ENCODE measurements at regions not wholly inside any gene's neighbourhood (a gene's known extent, or its start where the extent isn't known, plus 50 kb on each side); places are given as distances from the start of the nearest gene placed in this dataset.

DNA sequence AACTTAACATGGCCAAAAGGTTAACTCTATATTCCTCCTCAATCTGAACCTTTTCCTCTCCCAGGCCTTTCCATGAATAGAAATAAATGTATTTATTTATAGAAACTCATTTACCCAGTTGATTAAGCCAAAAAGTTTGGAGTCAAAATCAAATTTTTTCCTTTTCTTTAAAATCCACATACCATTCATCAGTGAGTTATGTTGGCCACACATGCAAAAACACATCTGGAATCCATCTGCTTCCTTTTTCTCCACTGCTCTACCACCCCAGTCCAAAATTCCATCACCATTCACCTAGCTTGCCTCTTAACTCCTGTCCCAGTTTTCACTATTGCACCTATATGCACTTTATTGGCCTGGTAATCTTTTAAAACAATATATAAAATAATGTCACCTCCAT is 62.4 kb upstream of the TMEM200A start:
- Histone ChIP-seq H3K4me1 (no peaks in the 10 kb centered on the region), H3K27ac (no peak overlapping the region), H3K4me3 (no peak overlapping the region), H3K9me3 (no peaks in the 10 kb centered on the region), H3K36me3 (no peaks in the 10 kb centered on the region), H3K27me3 (no peaks in the 10 kb centered on the region)
- intact Hi-C loops (cut with DNase I; ENCODE audit: low total_unique reads), result no loop called here
- no peak for DNase-seq
- TF ChIP-seq, protein P1, sequence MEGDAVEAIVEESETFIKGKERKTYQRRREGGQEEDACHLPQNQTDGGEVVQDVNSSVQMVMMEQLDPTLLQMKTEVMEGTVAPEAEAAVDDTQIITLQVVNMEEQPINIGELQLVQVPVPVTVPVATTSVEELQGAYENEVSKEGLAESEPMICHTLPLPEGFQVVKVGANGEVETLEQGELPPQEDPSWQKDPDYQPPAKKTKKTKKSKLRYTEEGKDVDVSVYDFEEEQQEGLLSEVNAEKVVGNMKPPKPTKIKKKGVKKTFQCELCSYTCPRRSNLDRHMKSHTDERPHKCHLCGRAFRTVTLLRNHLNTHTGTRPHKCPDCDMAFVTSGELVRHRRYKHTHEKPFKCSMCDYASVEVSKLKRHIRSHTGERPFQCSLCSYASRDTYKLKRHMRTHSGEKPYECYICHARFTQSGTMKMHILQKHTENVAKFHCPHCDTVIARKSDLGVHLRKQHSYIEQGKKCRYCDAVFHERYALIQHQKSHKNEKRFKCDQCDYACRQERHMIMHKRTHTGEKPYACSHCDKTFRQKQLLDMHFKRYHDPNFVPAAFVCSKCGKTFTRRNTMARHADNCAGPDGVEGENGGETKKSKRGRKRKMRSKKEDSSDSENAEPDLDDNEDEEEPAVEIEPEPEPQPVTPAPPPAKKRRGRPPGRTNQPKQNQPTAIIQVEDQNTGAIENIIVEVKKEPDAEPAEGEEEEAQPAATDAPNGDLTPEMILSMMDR (IDR thresholded peaks at IDR 0.05), result no peak
- TF ChIP-seq POLR2A (IDR thresholded peaks at IDR 0.05), result no peak

- no peak for DNase-seq
- no peaks in the 10 kb centered on the region for H3K27me3 ChIP-seq
- H3K9me3 ChIP-seq, result no peaks in the 10 kb centered on the region
- no peaks in the 10 kb centered on the region for H3K4me1 ChIP-seq
- no peak for TF ChIP-seq POLR2A (IDR thresholded peaks at IDR 0.05)
- TF ChIP-seq, protein P1 (IDR thresholded peaks at IDR 0.05), result no peak
- no peak overlapping the region for H3K27ac ChIP-seq
- intact Hi-C loops (cut with DNase I; ENCODE audit: low total_unique reads), result no loop called here
- no peaks in the 10 kb centered on the region for H3K36me3 ChIP-seq
- no peak overlapping the region for H3K4me3 ChIP-seq
These were observed 67.6 kb upstream of the TMEM200A start for GRCh38 chr6:130298258-130298657.

DNA sequence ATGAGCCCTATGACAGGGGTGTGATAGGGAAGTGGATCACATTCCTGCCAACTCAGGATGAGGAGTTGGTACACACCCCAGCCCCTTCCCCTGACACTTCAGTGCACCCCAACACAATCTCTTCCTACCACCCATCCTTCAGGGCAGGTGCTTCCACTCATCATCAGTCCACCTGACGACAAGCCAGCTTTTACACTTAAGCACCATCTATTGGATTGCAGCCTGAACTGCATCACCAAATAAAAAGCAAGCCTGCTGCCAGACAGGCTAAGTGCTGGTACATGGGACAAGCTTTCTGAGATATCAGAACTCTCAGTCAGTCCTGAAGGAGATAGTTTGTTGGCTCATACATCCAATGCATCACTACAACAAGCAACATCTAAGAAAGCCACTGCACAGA is 69.0 kb upstream of the TMEM200A start:
- no peak overlapping the region for H3K4me3 ChIP-seq
- no peaks in the 10 kb centered on the region for H3K4me1 ChIP-seq
- no peak overlapping the region for H3K27ac ChIP-seq
- H3K27me3 ChIP-seq, result no peaks in the 10 kb centered on the region
- TF ChIP-seq, protein P1 (IDR thresholded peaks at IDR 0.05), result no peak
- no peak for TF ChIP-seq POLR2A (IDR thresholded peaks at IDR 0.05)
- no peaks in the 10 kb centered on the region for H3K9me3 ChIP-seq
- no peak for DNase-seq
- no peaks in the 10 kb centered on the region for H3K36me3 ChIP-seq
- intact Hi-C loops (cut with DNase I; ENCODE audit: low total_unique reads), result no loop called here

DNA sequence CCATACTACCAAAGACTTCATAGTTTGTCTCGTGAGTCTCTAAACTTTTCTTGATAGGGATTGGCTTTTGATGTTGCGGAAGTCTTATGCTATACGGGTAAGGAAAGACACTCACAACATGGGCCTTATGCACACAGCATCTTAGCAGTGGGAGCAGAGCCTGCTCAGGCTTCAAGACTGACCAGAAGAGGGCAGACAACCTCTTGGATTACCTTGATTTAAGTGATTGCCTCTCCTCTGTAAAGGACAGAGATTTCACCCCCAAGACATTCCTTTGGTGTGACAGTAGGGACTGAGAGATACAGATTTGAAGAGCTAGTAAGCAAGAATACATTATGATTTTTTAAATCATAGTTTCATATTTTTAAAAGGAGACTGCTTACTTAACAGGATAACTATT is 71.0 kb upstream of the SAMD3 start:
- Histone ChIP-seq H3K4me1 (no peaks in the 10 kb centered on the region), H3K27me3 (no peaks in the 10 kb centered on the region), H3K36me3 (no peaks in the 10 kb centered on the region), H3K4me3 (no peak overlapping the region), H3K9me3 (no peaks in the 10 kb centered on the region), H3K27ac (no peak overlapping the region)
- TF ChIP-seq POLR2A (IDR thresholded peaks at IDR 0.05), result no peak
- TF ChIP-seq, protein P1 (IDR thresholded peaks at IDR 0.05), result peak in 1 of 4 experiments; percentile 9
- intact Hi-C loops (cut with DNase I; ENCODE audit: low total_unique reads), result no loop called here
- DNase-seq, result no peak

- no peaks in the 10 kb centered on the region for H3K4me1 ChIP-seq
- no peak overlapping the region for H3K27ac ChIP-seq
- DNase-seq, result no peak
- H3K27me3 ChIP-seq, result no peaks in the 10 kb centered on the region
- H3K4me3 ChIP-seq, result no peak overlapping the region
- TF ChIP-seq, protein P1 (IDR thresholded peaks at IDR 0.05), result no peak
- TF ChIP-seq POLR2A (IDR thresholded peaks at IDR 0.05), result no peak
- H3K36me3 ChIP-seq, result no peaks in the 10 kb centered on the region
- intact Hi-C loops (cut with DNase I; ENCODE audit: low total_unique reads), result no loop called here
- no peaks in the 10 kb centered on the region for H3K9me3 ChIP-seq
These were observed 65.3 kb upstream of the SAMD3 start for GRCh38 chr6:130288065-130288464.
